Breast epithelium (tissue), 4 donors: ENCODE measurements at regions not wholly inside any gene's neighbourhood (a gene's known extent, or its start where the extent isn't known, plus 50 kb on each side); places are given as distances from the start of the nearest gene placed in this dataset.
"Not testable (repeated sequence)": the region's sequence is repeated elsewhere in the genome, so short reads cannot be mapped to it uniquely, and the experiment has no call there.

ENCODE experiments used
- DNase-seq, 2 donors: peaks; one replicate each; pipeline ENCODE4 v3.0.0-alpha.2; 2019; ENCODE audit warnings: low spot score in 2 of 2
- H3K27ac ChIP-seq, 2 donors: fragments of 200-600 bp; sonication (generic) in 1 of 2; one replicate each; pipeline ENCODE4 v1.5.1; 2016 to 2019; ENCODE audit warnings: mild to moderate bottlenecking in 1 of 2
- H3K27me3 ChIP-seq, 2 donors: fragments of 200-600 bp; sonication (generic) in 1 of 2; one replicate each; pipeline versions ENCODE4 v1.5.1 to v1.6.0; 2017 to 2019; ENCODE audit warnings: control low read depth in 1 of 2, mild to moderate bottlenecking in 1 of 2
- H3K36me3 ChIP-seq: fragments of 200-600 bp; one replicate; pipeline ENCODE4 v1.5.1; 2019
- H3K4me1 ChIP-seq, 2 donors: fragments of 200-600 bp; sonication (generic); one replicate each; pipeline ENCODE4 v1.5.1; 2016 to 2019; ENCODE audit warnings: control low read depth in 1 of 2
- H3K4me3 ChIP-seq, 3 donors: fragments of 200-600 bp; sonication (generic); 1 replicate in 2 of 3; 2 replicates in 1 of 3; pipeline ENCODE4 v1.5.1; 2016 to 2019; ENCODE audit warnings: mild to moderate bottlenecking in 3 of 3, moderate library complexity in 2 of 3
- H3K9me3 ChIP-seq, 2 donors: fragments of 200-600 bp; sonication (generic) in 1 of 2; one replicate each; pipeline ENCODE4 v1.5.1; 2016 to 2019; ENCODE audit warnings: control low read depth in 1 of 2
- POLR2A ChIP-seq: fragments of 450-650 bp; IDR thresholded peaks from one replicate; pipeline ENCODE4 v1.6.1; 2016; ENCODE audit warnings: antibody characterized with exemption, mild to moderate bottlenecking, moderate library complexity
- POLR2AphosphoS5 ChIP-seq, 3 donors: sonication (generic); formaldehyde crosslinking; IDR thresholded peaks; one replicate each; pipeline ENCODE4 v1.6.1; 2017; ENCODE audit warnings: antibody characterized with exemption in 3 of 3
- intact Hi-C: fragments of 100-400 bp; cut with DNase I; formaldehyde crosslinking; loops from one replicate; pipeline ENCODE4 v1.15.1; 2023; ENCODE audit warnings: low total_unique reads
- TF ChIP-seq, protein P1 (sequence below), 3 donors: fragments of 450-650 bp; IDR thresholded peaks; one replicate each; pipeline ENCODE4 v1.5.1; 2016 to 2017; ENCODE audit warnings: antibody characterized with exemption in 3 of 3, mild to moderate bottlenecking in 3 of 3, moderate library complexity in 3 of 3

DNA sequence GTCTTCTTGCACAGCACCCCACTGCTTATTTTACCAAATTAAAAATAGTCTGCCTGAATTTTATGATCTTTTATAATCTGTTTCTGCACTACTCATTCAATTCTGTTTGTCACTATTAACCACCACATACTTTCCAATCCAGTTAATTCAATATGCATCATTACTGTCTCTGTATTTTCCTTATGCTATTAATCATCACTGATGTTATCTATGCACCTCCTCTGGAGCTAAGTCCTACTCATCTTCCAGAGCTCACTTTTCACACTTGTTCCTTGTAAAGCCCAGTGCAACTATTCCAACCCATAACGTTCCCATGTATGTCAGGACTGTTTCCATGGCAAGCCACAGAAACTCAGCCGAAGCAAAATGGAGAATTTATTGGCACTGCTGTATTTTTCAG lies 713.6 kb downstream of the PLCL1 start:
- Histone ChIP-seq H3K36me3 (no peaks in the 10 kb centered on the region), H3K27me3 (no peaks in the 10 kb centered on the region), H3K4me1 (no peaks in the 10 kb centered on the region), H3K27ac (no peak overlapping the region), H3K4me3 (no peak overlapping the region), H3K9me3 (no peaks in the 10 kb centered on the region)
- no peak for TF ChIP-seq POLR2A
- no peak for TF ChIP-seq POLR2AphosphoS5 (IDR thresholded peaks at IDR 0.05)
- TF ChIP-seq, protein P1, sequence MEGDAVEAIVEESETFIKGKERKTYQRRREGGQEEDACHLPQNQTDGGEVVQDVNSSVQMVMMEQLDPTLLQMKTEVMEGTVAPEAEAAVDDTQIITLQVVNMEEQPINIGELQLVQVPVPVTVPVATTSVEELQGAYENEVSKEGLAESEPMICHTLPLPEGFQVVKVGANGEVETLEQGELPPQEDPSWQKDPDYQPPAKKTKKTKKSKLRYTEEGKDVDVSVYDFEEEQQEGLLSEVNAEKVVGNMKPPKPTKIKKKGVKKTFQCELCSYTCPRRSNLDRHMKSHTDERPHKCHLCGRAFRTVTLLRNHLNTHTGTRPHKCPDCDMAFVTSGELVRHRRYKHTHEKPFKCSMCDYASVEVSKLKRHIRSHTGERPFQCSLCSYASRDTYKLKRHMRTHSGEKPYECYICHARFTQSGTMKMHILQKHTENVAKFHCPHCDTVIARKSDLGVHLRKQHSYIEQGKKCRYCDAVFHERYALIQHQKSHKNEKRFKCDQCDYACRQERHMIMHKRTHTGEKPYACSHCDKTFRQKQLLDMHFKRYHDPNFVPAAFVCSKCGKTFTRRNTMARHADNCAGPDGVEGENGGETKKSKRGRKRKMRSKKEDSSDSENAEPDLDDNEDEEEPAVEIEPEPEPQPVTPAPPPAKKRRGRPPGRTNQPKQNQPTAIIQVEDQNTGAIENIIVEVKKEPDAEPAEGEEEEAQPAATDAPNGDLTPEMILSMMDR (IDR thresholded peaks at IDR 0.05) = no peak
- no peak for DNase-seq
- intact Hi-C loops = no loop called here

DNA sequence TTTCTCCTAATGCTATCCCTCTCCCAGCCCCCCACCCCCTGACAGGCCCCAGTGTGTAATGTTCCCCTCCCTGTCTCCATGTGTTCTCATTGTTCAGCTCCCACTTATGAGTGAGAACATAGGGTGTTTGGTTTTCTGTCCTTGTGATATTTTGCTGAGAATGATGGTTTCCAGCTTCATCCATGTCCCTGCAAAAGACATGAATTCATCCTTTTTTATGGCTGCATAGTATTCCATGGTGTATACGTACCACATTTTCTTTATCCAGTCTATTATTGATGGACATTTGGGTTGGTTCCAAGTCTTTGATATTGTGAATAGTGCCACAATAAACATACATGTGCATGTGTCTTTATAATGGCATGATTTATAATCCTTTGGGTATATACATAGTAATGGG lies 704.2 kb downstream of the PLCL1 start:
- DNase-seq, H3K27ac ChIP-seq, H3K4me1 ChIP-seq, H3K36me3 ChIP-seq, H3K27me3 ChIP-seq, H3K9me3 ChIP-seq, intact Hi-C loops, H3K4me3 ChIP-seq: not testable (repeated sequence)

DNA sequence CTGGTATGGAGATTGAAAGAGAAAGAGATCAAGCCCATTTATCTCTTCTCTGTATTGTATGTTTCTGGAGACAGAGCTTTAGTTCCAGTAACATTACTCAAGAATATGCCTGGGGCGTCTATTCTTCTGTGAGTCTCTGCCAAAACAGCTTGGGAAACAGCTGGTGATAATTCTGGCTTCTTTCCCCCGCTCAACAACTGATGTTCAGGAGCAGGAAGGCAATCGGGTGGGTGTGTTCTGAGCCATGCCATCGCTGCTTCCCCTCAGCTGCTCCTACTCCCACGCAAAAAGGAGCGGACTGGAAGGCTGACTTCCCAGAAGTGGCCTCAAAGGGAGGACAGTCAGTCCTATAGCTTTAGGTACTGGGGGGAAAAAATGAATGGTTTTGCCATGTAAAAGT lies 695.1 kb downstream of the PLCL1 start:
- no peak for DNase-seq
- intact Hi-C loops = no loop called here
- no peak overlapping the region for H3K27ac ChIP-seq
- peak overlapping the region in 1 of 3 donors; percentile 11 for H3K4me3 ChIP-seq
- no peaks in the 10 kb centered on the region for H3K4me1 ChIP-seq
- H3K36me3 ChIP-seq = no peaks in the 10 kb centered on the region
- TF ChIP-seq POLR2A (no peak), POLR2AphosphoS5 (IDR thresholded peaks at IDR 0.05) (no peak)
- TF ChIP-seq, protein P1 (IDR thresholded peaks at IDR 0.05) = no peak
- no peaks in the 10 kb centered on the region for H3K9me3 ChIP-seq
- H3K27me3 ChIP-seq = no peaks in the 10 kb centered on the region

DNA sequence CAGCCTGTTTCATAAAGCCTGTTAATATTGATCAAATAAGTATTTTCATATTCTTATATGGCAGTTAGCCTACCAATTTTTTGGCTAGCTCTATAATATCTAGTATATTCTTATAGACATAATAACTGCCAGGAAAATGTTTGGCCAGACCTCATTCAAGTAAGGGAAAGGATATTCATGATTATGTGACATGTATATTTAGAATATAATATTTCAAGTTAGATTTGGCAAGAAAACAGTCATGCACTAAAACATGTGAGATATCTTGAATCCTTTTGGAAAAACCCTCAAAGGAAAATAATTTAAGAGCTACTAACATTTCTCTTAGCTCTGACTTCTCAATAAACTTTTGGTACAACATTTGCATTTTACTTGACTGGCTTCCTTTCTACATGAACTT lies 694.1 kb downstream of the PLCL1 start:
- Histone ChIP-seq H3K27me3 (no peaks in the 10 kb centered on the region), H3K4me1 (no peaks in the 10 kb centered on the region), H3K27ac (no peak overlapping the region), H3K36me3 (no peaks in the 10 kb centered on the region), H3K9me3 (no peaks in the 10 kb centered on the region), H3K4me3 (no peak overlapping the region)
- intact Hi-C loops = no loop called here
- DNase-seq = no peak
- no peak for TF ChIP-seq POLR2AphosphoS5 (IDR thresholded peaks at IDR 0.05)
- no peak for TF ChIP-seq POLR2A
- TF ChIP-seq, protein P1 (IDR thresholded peaks at IDR 0.05) = no peak

DNA sequence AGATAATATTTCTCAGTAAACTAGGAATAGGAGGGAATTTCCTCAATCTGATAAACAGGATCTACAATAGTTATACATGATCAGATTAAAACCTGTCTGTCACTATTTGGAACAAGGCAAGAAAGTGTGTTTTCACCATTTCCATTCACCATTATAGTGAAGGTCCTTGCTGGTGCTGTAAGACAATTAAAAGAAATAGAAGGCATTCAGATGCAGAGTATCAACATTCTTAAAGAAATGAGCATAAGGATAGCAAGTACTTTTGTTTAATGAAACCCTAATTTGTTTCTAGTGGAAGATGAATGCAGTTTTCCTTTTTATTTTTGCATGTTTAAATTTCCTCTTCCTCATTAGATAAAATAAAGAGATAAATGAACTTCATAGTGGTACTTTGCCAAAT lies 693.7 kb downstream of the PLCL1 start:
- intact Hi-C loops = no loop called here

More for the DNA sequence above, 693.7 kb downstream of the PLCL1 start:
- Histone ChIP-seq H3K27ac (no peak overlapping the region), H3K36me3 (no peaks in the 10 kb centered on the region), H3K27me3 (no peaks in the 10 kb centered on the region), H3K9me3 (no peaks in the 10 kb centered on the region), H3K4me1 (no peaks in the 10 kb centered on the region), H3K4me3 (no peak overlapping the region)
- TF ChIP-seq, protein P1 (IDR thresholded peaks at IDR 0.05) = no peak
- TF ChIP-seq POLR2AphosphoS5 (IDR thresholded peaks at IDR 0.05) (no peak), POLR2A (no peak)
- no peak for DNase-seq
